Neural cell (in vitro differentiated cells): ENCODE measurements at regions not wholly inside any gene's neighbourhood (a gene's known extent, or its start where the extent isn't known, plus 50 kb on each side); places are given as distances from the start of the nearest gene placed in this dataset.
"Not testable (repeated sequence)": the region's sequence is repeated elsewhere in the genome, so short reads cannot be mapped to it uniquely, and the experiment has no call there.

ENCODE experiments used
- H2AFZ ChIP-seq: fragments of 200-600, 300-800 bp; sonication (generic), shearing (Covaris generic); 2 replicates; pipeline ENCODE4 v1.6.0; 2014; ENCODE audit warnings: low read depth, mild to moderate bottlenecking, antibody characterized with exemption, low read length, moderate library complexity
- H3F3A ChIP-seq: fragments of 200-600 bp; shearing (Covaris generic); 2 replicates; pipeline ENCODE4 v1.6.1; 2016; ENCODE audit warnings: mild to moderate bottlenecking, moderate library complexity, mixed read lengths, antibody characterized with exemption, low read length; ENCODE audit not compliant: insufficient read depth, poor library complexity, severe bottlenecking
- H3K27ac ChIP-seq: fragments of 200-600, 300-800 bp; sonication (generic), shearing (Covaris generic); 2 replicates; pipeline ENCODE4 v1.5.1; 2014; ENCODE audit warnings: mild to moderate bottlenecking, low read length, moderate library complexity
- H3K27me3 ChIP-seq: fragments of 300-800, 200-600 bp; sonication (generic), shearing (Covaris generic); 2 replicates; pipeline ENCODE4 v1.6.0; 2014; ENCODE audit warnings: mild to moderate bottlenecking, low read depth, low read length, moderate library complexity; ENCODE audit not compliant: insufficient read depth
- H3K36me3 ChIP-seq: fragments of 300-800, 200-600 bp; sonication (generic), shearing (Covaris generic); 2 replicates; pipeline ENCODE4 v1.5.1; 2014; ENCODE audit warnings: mild to moderate bottlenecking, antibody characterized with exemption, low read length, moderate library complexity; ENCODE audit not compliant: insufficient read depth
- H3K4me2 ChIP-seq: fragments of 300-800, 200-600 bp; sonication (generic), shearing (Covaris generic); 2 replicates; pipeline ENCODE4 v1.6.0; 2014; ENCODE audit warnings: mild to moderate bottlenecking, low read length
- H3K4me3 ChIP-seq: fragments of 300-800, 200-600 bp; sonication (generic), shearing (Covaris generic); 2 replicates; pipeline ENCODE4 v1.5.1; 2014; ENCODE audit warnings: mild to moderate bottlenecking, low read length, moderate library complexity
- H3K79me2 ChIP-seq: fragments of 200-600 bp; shearing (Covaris generic); replicated peaks from 2 replicates; pipeline ENCODE4 v1.6.0; 2014; ENCODE audit warnings: mild to moderate bottlenecking, low read length, moderate library complexity; ENCODE audit not compliant: insufficient read depth
- H3K9ac ChIP-seq: fragments of 300-800, 200-600 bp; sonication (generic), shearing (Covaris generic); 2 replicates; pipeline ENCODE4 v1.6.1; 2016; ENCODE audit warnings: mild to moderate bottlenecking, low read length, mixed read lengths
- H3K9me2 ChIP-seq: fragments of 200-600 bp; shearing (Covaris generic); 2 replicates; pipeline ENCODE4 v1.6.1; 2016; ENCODE audit warnings: mild to moderate bottlenecking, low read length, mixed read lengths; ENCODE audit not compliant: insufficient read depth
- H3K9me3 ChIP-seq: fragments of 200-600, 300-800 bp; sonication (generic), shearing (Covaris generic); 2 replicates; pipeline ENCODE4 v1.6.1; 2016; ENCODE audit warnings: mild to moderate bottlenecking, mixed run types, low read length, moderate library complexity, mixed read lengths
- H4K20me1 ChIP-seq: fragments of 200-600 bp; shearing (Covaris generic); 2 replicates; pipeline ENCODE4 v1.6.1; 2016; ENCODE audit warnings: mild to moderate bottlenecking, mixed run types; ENCODE audit not compliant: insufficient read depth
- EP300 ChIP-seq: fragments of 450-650 bp; conservative IDR thresholded peaks from 2 replicates; pipeline ENCODE4 v1.6.1; 2014; ENCODE audit warnings: antibody characterized with exemption, mild to moderate bottlenecking, moderate library complexity; ENCODE audit not compliant: poor library complexity, severe bottlenecking
- EZH2 ChIP-seq: fragments of 200-600, 300-800 bp; shearing (Covaris generic), sonication (generic); IDR thresholded peaks from 2 replicates; pipeline ENCODE4 v1.6.1; 2014; ENCODE audit warnings: antibody characterized with exemption, low read length, borderline replicate concordance, mild to moderate bottlenecking; ENCODE audit not compliant: insufficient read depth, poor library complexity, severe bottlenecking
- MXI1 ChIP-seq: fragments of 450-650 bp; conservative IDR thresholded peaks from 2 replicates; pipeline ENCODE4 v1.6.1; 2014; ENCODE audit warnings: antibody characterized with exemption, mild to moderate bottlenecking; ENCODE audit not compliant: poor library complexity, severe bottlenecking
- POLR2AphosphoS5 ChIP-seq: IDR thresholded peaks from 2 replicates; pipeline ENCODE4 v1.6.1; 2012
- RAD21 ChIP-seq: fragments of 450-650 bp; conservative IDR thresholded peaks from 2 replicates; pipeline ENCODE4 v1.6.1; 2014; ENCODE audit warnings: antibody characterized with exemption, mild to moderate bottlenecking, moderate library complexity
- SMC3 ChIP-seq: fragments of 450-650 bp; conservative IDR thresholded peaks from 2 replicates; pipeline ENCODE4 v1.6.1; 2014; ENCODE audit warnings: antibody characterized with exemption, mild to moderate bottlenecking, moderate library complexity; ENCODE audit not compliant: poor library complexity
- TAF1 ChIP-seq: IDR thresholded peaks from 2 replicates; pipeline ENCODE4 v1.6.1; 2012; ENCODE audit warnings: low read depth
- TF ChIP-seq, protein P1 (sequence below): fragments of 450-650 bp; IDR thresholded peaks from 2 replicates; pipeline ENCODE4 v1.5.1; 2014; ENCODE audit warnings: antibody characterized with exemption, mild to moderate bottlenecking, moderate library complexity; ENCODE audit not compliant: poor library complexity, severe bottlenecking
- TF ChIP-seq, protein P2 (sequence below): IDR thresholded peaks from 2 replicates; pipeline ENCODE4 v1.6.1; 2012; ENCODE audit warnings: borderline replicate concordance

DNA sequence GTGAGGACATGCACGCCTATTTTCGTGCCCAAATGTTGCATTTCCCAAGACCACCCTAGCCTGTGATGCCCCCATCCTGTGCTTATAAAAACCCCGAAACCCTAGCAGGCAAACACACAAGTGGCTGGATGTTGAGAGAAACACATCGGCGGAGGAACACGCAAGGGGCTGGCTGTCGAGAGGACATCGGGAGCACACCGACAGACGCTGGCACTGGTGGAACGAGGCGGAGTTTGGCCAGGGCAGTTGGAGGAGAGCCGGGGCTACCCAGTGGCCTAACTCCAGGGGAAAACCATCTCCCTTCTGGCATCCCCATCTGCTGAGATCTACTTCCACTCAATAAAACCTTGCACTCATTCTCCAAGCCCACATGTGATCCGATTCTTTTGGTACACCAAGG, 225.9 kb upstream of the GRIK2 start:
- Histone ChIP-seq H3K4me3 (no peak overlapping the region), H3K79me2 (no peaks in the 10 kb centered on the region), H3K36me3 (no peaks in the 10 kb centered on the region), H3K9me3 (no peaks in the 10 kb centered on the region), H2AFZ (no peak overlapping the region), H3K9ac (no peak overlapping the region), H3K27ac (no peak overlapping the region), H3K9me2 (no peaks in the 10 kb centered on the region), H3F3A (no peaks in the 10 kb centered on the region), H3K4me2 (no peak overlapping the region), H4K20me1 (no peaks in the 10 kb centered on the region), H3K27me3 (no peaks in the 10 kb centered on the region)
- TF ChIP-seq, protein P1, sequence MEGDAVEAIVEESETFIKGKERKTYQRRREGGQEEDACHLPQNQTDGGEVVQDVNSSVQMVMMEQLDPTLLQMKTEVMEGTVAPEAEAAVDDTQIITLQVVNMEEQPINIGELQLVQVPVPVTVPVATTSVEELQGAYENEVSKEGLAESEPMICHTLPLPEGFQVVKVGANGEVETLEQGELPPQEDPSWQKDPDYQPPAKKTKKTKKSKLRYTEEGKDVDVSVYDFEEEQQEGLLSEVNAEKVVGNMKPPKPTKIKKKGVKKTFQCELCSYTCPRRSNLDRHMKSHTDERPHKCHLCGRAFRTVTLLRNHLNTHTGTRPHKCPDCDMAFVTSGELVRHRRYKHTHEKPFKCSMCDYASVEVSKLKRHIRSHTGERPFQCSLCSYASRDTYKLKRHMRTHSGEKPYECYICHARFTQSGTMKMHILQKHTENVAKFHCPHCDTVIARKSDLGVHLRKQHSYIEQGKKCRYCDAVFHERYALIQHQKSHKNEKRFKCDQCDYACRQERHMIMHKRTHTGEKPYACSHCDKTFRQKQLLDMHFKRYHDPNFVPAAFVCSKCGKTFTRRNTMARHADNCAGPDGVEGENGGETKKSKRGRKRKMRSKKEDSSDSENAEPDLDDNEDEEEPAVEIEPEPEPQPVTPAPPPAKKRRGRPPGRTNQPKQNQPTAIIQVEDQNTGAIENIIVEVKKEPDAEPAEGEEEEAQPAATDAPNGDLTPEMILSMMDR = no peak
- TF ChIP-seq POLR2AphosphoS5 = no peak
- no peak for TF ChIP-seq SMC3
- TF ChIP-seq TAF1 = no peak
- TF ChIP-seq RAD21 = no peak
- TF ChIP-seq EP300 = no peak
- TF ChIP-seq EZH2 = no peak
- TF ChIP-seq MXI1 = no peak
- TF ChIP-seq, protein P2, sequence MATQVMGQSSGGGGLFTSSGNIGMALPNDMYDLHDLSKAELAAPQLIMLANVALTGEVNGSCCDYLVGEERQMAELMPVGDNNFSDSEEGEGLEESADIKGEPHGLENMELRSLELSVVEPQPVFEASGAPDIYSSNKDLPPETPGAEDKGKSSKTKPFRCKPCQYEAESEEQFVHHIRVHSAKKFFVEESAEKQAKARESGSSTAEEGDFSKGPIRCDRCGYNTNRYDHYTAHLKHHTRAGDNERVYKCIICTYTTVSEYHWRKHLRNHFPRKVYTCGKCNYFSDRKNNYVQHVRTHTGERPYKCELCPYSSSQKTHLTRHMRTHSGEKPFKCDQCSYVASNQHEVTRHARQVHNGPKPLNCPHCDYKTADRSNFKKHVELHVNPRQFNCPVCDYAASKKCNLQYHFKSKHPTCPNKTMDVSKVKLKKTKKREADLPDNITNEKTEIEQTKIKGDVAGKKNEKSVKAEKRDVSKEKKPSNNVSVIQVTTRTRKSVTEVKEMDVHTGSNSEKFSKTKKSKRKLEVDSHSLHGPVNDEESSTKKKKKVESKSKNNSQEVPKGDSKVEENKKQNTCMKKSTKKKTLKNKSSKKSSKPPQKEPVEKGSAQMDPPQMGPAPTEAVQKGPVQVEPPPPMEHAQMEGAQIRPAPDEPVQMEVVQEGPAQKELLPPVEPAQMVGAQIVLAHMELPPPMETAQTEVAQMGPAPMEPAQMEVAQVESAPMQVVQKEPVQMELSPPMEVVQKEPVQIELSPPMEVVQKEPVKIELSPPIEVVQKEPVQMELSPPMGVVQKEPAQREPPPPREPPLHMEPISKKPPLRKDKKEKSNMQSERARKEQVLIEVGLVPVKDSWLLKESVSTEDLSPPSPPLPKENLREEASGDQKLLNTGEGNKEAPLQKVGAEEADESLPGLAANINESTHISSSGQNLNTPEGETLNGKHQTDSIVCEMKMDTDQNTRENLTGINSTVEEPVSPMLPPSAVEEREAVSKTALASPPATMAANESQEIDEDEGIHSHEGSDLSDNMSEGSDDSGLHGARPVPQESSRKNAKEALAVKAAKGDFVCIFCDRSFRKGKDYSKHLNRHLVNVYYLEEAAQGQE = no peak

DNA sequence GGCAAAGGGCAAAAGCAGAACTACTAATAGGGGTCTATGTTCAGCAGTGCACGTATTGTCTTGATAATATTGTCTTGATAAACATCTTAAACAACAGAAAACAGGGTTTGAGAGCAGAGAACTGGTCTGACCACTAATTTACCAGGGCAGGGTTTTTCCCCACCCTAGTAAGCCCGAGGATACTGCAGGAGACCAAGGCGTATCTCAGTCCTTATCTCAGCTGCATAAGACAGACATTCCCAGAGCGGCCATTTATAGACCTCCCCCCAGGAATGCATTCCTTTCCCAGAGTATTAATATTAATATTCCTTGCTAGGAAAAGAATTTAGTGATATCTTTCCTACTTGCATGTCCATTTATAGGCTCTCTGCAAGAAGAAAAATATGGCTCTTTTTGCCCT, 222.5 kb upstream of the GRIK2 start:
- H3F3A ChIP-seq, H3K9ac ChIP-seq, H4K20me1 ChIP-seq: not testable (repeated sequence)

DNA sequence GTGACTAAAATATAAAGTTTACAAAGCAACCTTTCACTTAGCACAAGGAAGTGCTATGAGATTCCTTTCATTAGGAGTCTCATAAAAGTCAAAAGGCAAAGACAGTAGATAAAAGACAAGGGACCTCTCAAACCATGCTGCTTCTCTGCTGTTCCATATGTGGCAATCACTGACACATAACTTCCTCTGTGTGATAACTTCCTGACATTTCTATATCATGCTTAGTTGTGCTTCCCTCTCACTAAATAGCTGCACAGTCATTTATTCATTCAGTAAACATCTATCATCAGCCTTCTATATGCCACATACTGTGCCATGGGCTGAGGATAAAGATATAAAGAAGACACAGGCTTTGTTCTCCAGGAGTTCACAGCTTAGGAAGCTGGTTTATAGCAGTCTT, 214.8 kb upstream of the GRIK2 start:
- H2AFZ ChIP-seq = no peak overlapping the region
- H3K9ac ChIP-seq = no peak overlapping the region

More for the DNA sequence above, 222.5 kb upstream of the GRIK2 start:
- not testable (repeated sequence) for H3K36me3 ChIP-seq, H3K79me2 ChIP-seq, H2AFZ ChIP-seq, H3K27ac ChIP-seq, H3K4me2 ChIP-seq, H3K9me3 ChIP-seq, H3K4me3 ChIP-seq, H3K27me3 ChIP-seq, H3K9me2 ChIP-seq

More for the DNA sequence above, 214.8 kb upstream of the GRIK2 start:
- Histone ChIP-seq H3K4me2 (no peak overlapping the region), H3K27me3 (no peaks in the 10 kb centered on the region), H3K79me2 (no peaks in the 10 kb centered on the region), H3K4me3 (no peak overlapping the region), H3K27ac (no peak overlapping the region), H3F3A (no peaks in the 10 kb centered on the region), H3K9me3 (no peaks in the 10 kb centered on the region), H3K9me2 (no peaks in the 10 kb centered on the region), H4K20me1 (no peaks in the 10 kb centered on the region), H3K36me3 (no peaks in the 10 kb centered on the region)
- no peak for TF ChIP-seq SMC3
- TF ChIP-seq, protein P1 = no peak
- no peak for TF ChIP-seq EZH2
- TF ChIP-seq EP300 = no peak
- no peak for TF ChIP-seq TAF1
